PC-9 (cell line): ENCODE measurements at regions not wholly inside any gene's neighbourhood (a gene's known extent, or its start where the extent isn't known, plus 50 kb on each side); places are given as distances from the start of the nearest gene placed in this dataset.

Experiments used
- CTCF ChIP-seq: fragments of 200-600 bp; sonication (generic); conservative IDR thresholded peaks from 2 replicates; pipeline ENCODE4 v1.6.1; 2017; ENCODE audit warnings: mixed run types, antibody characterized with exemption, mild to moderate bottlenecking, moderate library complexity
- EZH2 ChIP-seq: fragments of 200-600 bp; sonication (generic); IDR thresholded peaks from 2 replicates; pipeline ENCODE4 v1.8.0; 2017; ENCODE audit warnings: antibody characterized with exemption, low read depth

- TF ChIP-seq CTCF (no peak), EZH2 (no peak)
Observed at GRCh38 chr12:67148265-67148664, 120.9 kb upstream of the CAND1 start.
